ENCODE measurements at regions not wholly inside any gene's neighbourhood (a gene's known extent, or its start where the extent isn't known, plus 50 kb on each side); places are given as distances from the start of the nearest gene placed in this dataset.

DNA sequence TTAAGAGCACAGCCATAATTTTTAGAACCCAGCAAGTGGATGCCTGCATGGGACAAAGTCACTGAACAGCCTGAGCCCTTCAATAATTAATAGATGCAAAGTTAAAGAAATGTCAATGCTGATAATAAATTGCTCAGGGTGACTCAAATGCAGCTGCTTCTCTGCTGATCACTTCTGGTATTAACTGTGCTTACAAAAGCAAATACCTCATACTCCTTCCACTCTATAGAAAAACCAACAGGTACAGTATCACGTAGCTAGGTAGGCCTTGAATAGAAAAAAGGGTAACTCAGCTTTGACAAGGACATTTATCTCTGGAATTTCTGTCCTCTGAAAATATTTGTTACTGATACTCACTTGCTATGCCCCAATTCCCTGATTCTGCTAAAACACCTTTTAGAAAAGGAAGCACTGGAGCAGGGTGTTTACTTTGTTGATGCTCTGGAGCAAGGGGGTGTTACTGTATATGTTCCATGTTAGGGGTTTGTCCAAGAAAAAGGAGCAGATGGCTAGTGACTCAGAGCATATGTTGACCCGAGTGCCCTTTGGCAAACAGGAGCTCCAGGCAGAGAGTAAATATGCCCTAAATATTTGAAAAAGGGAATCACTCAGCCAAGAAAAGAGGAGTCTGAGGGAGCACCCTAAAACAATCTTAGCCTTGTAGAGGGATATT lies 59.1 kb upstream of the RTN4 start:
- Histone ChIP-seq H3K4me3 (ENCODE audit: low read length, poor library complexity, severe bottlenecking) (no peak overlapping the region), H3K27me3 (ENCODE audit: insufficient read depth, low read length, poor library complexity, severe bottlenecking) (no peaks in the 10 kb centered on the region), H3K36me3 (ENCODE audit: insufficient read depth, low read length) (no peaks in the 10 kb centered on the region), H3K9me3 (ENCODE audit: insufficient read depth, low read depth, low read length) (no peaks in the 10 kb centered on the region), H4K20me1 (ENCODE audit: insufficient read depth, low read length, poor library complexity, severe bottlenecking) (no peaks in the 10 kb centered on the region), H3K9ac (ENCODE audit: low read depth, low read length, poor library complexity, severe bottlenecking) (peak overlapping the region; percentile 13), H3F3A (ENCODE audit: low read depth) (peaks cover 4% of the 10 kb centered on the region; the same call in 1 of the 2 replicates), H3K9me2 (replicated peaks; ENCODE audit: low read depth, low read length) (no peaks in the 10 kb centered on the region), H3K4me1 (ENCODE audit: insufficient read depth, low read length, poor library complexity, severe bottlenecking) (peaks cover 29% of the 10 kb centered on the region), H3K79me2 (ENCODE audit: insufficient read depth, low read length) (no peaks in the 10 kb centered on the region), H3K4me2 (ENCODE audit: low read depth, low read length, poor library complexity, severe bottlenecking) (no peak overlapping the region), H2AFZ (ENCODE audit: low read length) (peak overlapping the region; percentile 1; the same call in 1 of the 2 replicates)
- TF ChIP-seq, protein P1, sequence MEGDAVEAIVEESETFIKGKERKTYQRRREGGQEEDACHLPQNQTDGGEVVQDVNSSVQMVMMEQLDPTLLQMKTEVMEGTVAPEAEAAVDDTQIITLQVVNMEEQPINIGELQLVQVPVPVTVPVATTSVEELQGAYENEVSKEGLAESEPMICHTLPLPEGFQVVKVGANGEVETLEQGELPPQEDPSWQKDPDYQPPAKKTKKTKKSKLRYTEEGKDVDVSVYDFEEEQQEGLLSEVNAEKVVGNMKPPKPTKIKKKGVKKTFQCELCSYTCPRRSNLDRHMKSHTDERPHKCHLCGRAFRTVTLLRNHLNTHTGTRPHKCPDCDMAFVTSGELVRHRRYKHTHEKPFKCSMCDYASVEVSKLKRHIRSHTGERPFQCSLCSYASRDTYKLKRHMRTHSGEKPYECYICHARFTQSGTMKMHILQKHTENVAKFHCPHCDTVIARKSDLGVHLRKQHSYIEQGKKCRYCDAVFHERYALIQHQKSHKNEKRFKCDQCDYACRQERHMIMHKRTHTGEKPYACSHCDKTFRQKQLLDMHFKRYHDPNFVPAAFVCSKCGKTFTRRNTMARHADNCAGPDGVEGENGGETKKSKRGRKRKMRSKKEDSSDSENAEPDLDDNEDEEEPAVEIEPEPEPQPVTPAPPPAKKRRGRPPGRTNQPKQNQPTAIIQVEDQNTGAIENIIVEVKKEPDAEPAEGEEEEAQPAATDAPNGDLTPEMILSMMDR (conservative IDR thresholded peaks at IDR 0.05; ENCODE audit: low read length), result no peak
- TF ChIP-seq EZH2phosphoT487 (IDR thresholded peaks at IDR 0.05; ENCODE audit: borderline replicate concordance), result no peak

DNA sequence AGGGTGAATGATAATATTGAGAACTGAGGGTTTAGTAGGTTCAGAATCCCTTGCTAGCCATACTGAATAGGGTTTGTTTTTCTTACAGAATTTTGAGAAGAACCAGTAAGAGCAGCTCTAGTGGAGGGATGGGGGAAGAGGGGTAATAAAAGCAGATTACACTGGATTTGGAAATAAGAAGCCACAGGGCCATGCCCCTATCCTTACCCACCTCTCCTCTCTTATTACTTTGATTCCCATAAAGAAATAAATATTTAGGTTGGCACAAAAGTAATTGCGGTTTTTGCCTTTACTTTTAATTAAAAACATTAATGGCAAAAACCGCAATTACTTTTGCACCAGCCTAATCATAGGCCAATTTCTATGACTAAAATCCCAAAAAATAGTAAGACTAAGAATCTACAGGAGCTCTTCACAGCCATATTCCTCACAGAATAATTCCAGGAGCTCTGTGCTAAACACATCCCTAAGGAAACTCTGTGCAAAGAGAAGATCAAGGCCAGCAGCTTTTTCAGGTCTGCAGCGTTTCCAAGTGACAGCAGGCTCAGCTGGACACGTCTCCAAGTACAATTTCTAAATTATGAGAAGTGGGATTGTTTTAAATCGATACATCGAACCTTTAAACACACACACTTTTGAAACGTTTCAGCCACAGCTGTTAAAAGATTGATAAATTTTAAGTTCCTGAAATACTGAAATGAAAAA lies 58.4 kb upstream of the RTN4 start:
- no peaks in the 10 kb centered on the region for H4K20me1 ChIP-seq (ENCODE audit: insufficient read depth, low read length, poor library complexity, severe bottlenecking)
- H3K9me2 ChIP-seq (replicated peaks; ENCODE audit: low read depth, low read length), result no peaks in the 10 kb centered on the region
- H3K4me1 ChIP-seq (ENCODE audit: insufficient read depth, low read length, poor library complexity, severe bottlenecking), result peaks cover 26% of the 10 kb centered on the region
- no peaks in the 10 kb centered on the region for H3K9me3 ChIP-seq (ENCODE audit: insufficient read depth, low read depth, low read length)
- no peaks in the 10 kb centered on the region for H3K36me3 ChIP-seq (ENCODE audit: insufficient read depth, low read length)
- H3K79me2 ChIP-seq (ENCODE audit: insufficient read depth, low read length), result no peaks in the 10 kb centered on the region
- H3K9ac ChIP-seq (ENCODE audit: low read depth, low read length, poor library complexity, severe bottlenecking), result no peak overlapping the region
- H3F3A ChIP-seq (ENCODE audit: low read depth), result peaks cover 4% of the 10 kb centered on the region; the same call in 1 of the 2 replicates
- H3K4me3 ChIP-seq (ENCODE audit: low read length, poor library complexity, severe bottlenecking), result no peak overlapping the region
- TF ChIP-seq, protein P1 (conservative IDR thresholded peaks at IDR 0.05; ENCODE audit: low read length), result no peak
- TF ChIP-seq EZH2phosphoT487 (IDR thresholded peaks at IDR 0.05; ENCODE audit: borderline replicate concordance), result no peak
- no peak overlapping the region for H3K4me2 ChIP-seq (ENCODE audit: low read depth, low read length, poor library complexity, severe bottlenecking)
- no peak overlapping the region for H2AFZ ChIP-seq (ENCODE audit: low read length)
- H3K27me3 ChIP-seq (ENCODE audit: insufficient read depth, low read length, poor library complexity, severe bottlenecking), result no peaks in the 10 kb centered on the region

GRCh38 chr2:55107436-55107835 lies 57.2 kb upstream of the RTN4 start:
- Histone ChIP-seq H3K4me1 (ENCODE audit: insufficient read depth, low read length, poor library complexity, severe bottlenecking) (peaks cover 14% of the 10 kb centered on the region), H3K4me2 (ENCODE audit: low read depth, low read length, poor library complexity, severe bottlenecking) (no peak overlapping the region)

More at GRCh38 chr2:55107436-55107835, 57.2 kb upstream of the RTN4 start:
- Histone ChIP-seq H3K79me2 (ENCODE audit: insufficient read depth, low read length) (no peaks in the 10 kb centered on the region), H3K4me3 (ENCODE audit: low read length, poor library complexity, severe bottlenecking) (no peak overlapping the region), H3K27me3 (ENCODE audit: insufficient read depth, low read length, poor library complexity, severe bottlenecking) (no peaks in the 10 kb centered on the region), H2AFZ (ENCODE audit: low read length) (peak overlapping the region; percentile 79), H3K9me3 (ENCODE audit: insufficient read depth, low read depth, low read length) (no peaks in the 10 kb centered on the region), H4K20me1 (ENCODE audit: insufficient read depth, low read length, poor library complexity, severe bottlenecking) (no peaks in the 10 kb centered on the region), H3F3A (ENCODE audit: low read depth) (peaks cover 4% of the 10 kb centered on the region; the same call in 1 of the 2 replicates), H3K36me3 (ENCODE audit: insufficient read depth, low read length) (no peaks in the 10 kb centered on the region), H3K9ac (ENCODE audit: low read depth, low read length, poor library complexity, severe bottlenecking) (no peak overlapping the region), H3K9me2 (replicated peaks; ENCODE audit: low read depth, low read length) (no peaks in the 10 kb centered on the region)
- no peak for TF ChIP-seq EZH2phosphoT487 (IDR thresholded peaks at IDR 0.05; ENCODE audit: borderline replicate concordance)
- TF ChIP-seq, protein P1 (conservative IDR thresholded peaks at IDR 0.05; ENCODE audit: low read length), result no peak
